Cardiac septum (tissue), 1 donor: ENCODE measurements at regions not wholly inside any gene's neighbourhood (a gene's known extent, or its start where the extent isn't known, plus 50 kb on each side); places are given as distances from the start of the nearest gene placed in this dataset.

Experiments used
- DNase-seq: peaks from one replicate; pipeline ENCODE4 v3.0.0-alpha.2; 2020; ENCODE audit warnings: low spot score
- intact Hi-C: fragments of 100-400 bp; cut with DNase I; formaldehyde crosslinking; loops from one replicate; pipeline ENCODE4 v1.14.0; 2022
- donor health status: DM: no; HTN: no; CAD: no.

DNA sequence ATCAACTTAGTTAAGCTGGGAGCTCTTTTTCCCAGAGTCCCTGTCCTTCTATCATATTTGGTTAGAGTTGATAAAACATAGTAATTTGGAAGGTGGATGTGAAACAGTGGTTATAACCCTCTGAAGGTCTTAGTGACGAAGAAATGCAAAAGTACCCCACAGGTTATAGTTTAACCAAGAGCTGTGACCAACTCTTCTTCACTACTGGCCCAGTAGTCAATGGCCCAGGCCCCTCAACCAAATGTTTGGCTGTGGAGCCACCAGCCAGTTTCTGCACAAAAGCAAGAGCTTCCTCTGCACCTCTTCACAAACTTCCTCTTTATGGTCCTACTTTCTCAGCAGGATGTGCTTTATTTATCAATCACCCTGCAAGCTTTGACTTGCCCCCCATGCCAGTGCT, 132.6 kb downstream of the BMP4 start:
- DNase-seq, result no peak
- intact Hi-C loops, result no loop called here

GRCh38 chr14:53814392-53814791, 142.2 kb downstream of the BMP4 start:
- DNase-seq, result no peak
- intact Hi-C loops, result no loop called here

DNA sequence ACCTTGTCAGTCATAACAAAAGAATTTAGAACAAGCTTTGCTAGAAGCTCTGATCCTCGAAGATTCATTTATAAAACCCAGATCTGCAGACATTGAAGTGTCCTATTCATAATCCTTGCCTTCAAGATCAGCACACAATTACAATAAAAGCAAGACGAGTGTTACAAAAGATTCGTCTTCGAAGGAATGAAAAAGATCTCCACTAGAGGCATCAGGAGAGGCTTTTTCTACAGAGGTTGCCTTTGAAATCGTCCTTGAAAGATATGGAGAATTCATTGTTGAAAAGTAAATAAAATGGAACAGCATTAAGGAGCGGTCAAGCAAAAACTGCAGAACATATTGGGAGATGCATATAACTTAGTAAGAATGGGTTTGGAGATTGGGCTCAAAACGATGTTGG, 146.4 kb downstream of the BMP4 start:
- intact Hi-C loops, result no loop called here
- no peak for DNase-seq

- no peak for DNase-seq
- intact Hi-C loops, result no loop called here
These were observed 148.6 kb downstream of the BMP4 start for GRCh38 chr14:53808042-53808441.

GRCh38 chr14:53807542-53807941, 149.1 kb downstream of the BMP4 start:
- no peak for DNase-seq
- intact Hi-C loops, result no loop called here

- no peak for DNase-seq
- intact Hi-C loops, result no loop called here
These were observed 149.5 kb downstream of the BMP4 start for GRCh38 chr14:53807108-53807507.

- DNase-seq, result no peak
- intact Hi-C loops, result no loop called here
These were observed 159.9 kb downstream of the BMP4 start for GRCh38 chr14:53796734-53797133.

GRCh38 chr14:53793790-53794505, 162.7 kb downstream of the BMP4 start:
- intact Hi-C loops, result no loop called here
- no peak for DNase-seq

DNA sequence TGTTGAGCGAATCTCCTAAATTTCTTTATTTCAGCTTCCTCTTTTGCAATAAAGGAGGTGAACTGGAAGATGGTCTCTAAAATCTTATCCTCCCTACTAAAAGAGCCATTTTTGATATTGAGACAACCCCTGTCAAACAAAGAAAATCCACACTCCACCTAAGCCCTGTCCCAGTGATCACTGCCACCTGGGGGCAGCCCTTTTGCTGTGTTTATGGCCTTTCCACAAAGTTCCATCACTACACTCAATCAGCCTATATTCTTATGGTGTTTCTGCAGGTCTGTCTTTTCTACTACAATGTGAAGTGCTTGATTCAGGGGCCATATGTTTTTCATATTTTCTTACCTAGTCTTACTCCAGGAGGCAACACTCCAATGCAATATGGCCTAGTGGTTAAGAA, 163.7 kb downstream of the BMP4 start:
- intact Hi-C loops, result no loop called here
- DNase-seq, result no peak

DNA sequence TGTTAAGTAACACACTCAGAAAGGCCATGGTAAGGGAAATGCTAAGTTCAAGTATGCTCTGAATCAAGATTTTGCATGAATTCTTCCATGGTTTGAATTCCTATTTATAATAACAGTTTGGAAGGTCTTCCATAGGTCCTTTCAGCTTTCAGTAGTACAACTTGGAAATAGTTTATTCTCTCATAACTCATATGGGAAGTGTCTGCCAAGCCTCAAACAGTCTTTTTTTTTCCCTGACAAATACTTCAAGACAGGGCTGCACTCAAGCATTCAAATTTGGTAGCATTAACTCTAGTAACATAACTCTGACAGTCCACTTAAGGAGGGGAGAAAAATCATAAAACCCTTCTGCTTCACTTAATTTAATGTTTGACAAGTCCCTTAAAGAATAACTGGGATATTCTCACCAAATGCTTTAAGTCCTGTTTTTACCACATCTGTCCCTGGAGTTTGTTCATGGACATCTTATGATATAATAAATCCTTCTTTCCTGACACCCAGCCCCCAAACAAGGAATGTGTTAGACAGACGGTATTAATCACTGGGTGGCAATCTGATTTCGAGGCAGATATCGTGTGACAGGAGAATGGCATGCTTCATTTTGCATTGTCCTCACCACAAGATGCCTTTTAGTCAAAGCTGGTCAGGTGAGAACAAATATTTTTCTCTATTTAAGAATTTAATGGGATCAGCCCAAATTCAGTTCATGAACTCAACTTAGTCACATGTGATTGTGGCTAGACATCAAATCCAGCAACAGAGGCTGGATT, 165.7 kb downstream of the BMP4 start:
- DNase-seq, result no peak
- intact Hi-C loops, result no loop called here

- no peak for DNase-seq
- intact Hi-C loops, result no loop called here
These were observed 168.1 kb downstream of the BMP4 start for GRCh38 chr14:53788566-53788965.

- DNase-seq, result no peak
- intact Hi-C loops, result no loop called here
These were observed 170.6 kb downstream of the BMP4 start for GRCh38 chr14:53786045-53786444.

DNA sequence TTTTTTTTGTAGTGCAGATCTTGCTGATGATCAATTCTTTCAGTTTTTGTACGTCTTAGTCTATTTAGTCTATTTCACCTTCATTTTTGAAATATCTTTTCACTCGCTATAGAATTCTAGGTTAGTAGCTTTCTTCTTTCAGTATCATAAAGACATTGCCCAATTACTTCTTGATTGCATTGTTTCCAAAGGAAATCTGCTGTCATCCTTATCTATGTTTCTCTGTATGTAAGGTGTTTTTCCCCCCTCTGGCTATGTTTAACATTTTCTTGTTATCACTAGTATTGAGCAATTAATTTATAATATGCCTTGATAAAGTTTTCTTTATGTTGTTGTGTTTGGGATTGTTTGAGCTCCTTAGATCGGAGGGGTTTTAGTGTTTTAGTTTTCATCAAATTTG, 171.9 kb downstream of the BMP4 start:
- intact Hi-C loops, result no loop called here

DNA sequence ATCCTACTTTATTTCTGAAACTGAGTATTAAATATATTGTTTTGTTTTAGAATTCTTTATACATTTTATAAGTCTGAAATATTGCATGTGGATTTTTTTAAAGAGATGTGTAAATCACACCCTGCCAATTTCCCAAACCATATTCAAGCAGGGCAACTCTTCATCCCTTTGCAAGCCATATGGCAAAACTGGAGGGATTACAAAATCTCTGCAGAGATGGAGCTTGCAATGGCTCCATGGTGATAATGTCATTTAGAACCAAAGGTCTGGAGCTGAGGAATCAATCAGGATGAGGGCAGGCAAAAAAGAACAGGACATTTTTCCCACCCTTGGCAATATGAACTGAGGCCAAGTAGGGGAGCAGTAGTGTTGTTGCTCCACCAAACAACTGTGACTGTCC, 173.4 kb downstream of the BMP4 start:
- no peak for DNase-seq
- intact Hi-C loops, result no loop called here

More for the DNA sequence above, 171.9 kb downstream of the BMP4 start:
- DNase-seq, result no peak

GRCh38 chr14:53780051-53780555, 176.5 kb downstream of the BMP4 start:
- intact Hi-C loops, result no loop called here
- no peak for DNase-seq

GRCh38 chr14:53779301-53779700, 177.3 kb downstream of the BMP4 start:
- intact Hi-C loops, result no loop called here
- DNase-seq, result no peak

GRCh38 chr14:53778263-53778662, 178.4 kb downstream of the BMP4 start:
- DNase-seq, result no peak
- intact Hi-C loops, result no loop called here

- intact Hi-C loops, result no loop called here
- no peak for DNase-seq
These were observed 183.7 kb downstream of the BMP4 start for GRCh38 chr14:53772936-53773335.

DNA sequence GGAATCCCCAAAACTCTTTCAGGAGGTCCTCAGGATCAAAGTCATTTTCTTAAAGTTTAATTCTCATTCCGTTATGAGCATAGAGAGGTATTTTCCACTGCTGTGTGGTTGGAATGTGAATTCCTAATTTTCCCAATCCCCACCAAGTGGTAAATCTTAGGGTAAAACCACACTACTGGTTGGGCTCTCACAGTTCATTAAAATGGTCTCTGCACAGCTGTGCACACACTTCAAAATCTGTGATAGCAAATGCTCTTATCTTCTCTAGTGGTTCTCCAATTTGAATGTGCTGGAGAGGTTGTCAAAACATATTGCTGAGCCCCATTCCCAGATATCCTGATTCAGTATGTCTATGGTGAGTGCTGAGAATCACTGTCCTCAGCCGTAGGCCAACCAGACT, 189.1 kb downstream of the BMP4 start:
- DNase-seq, result no peak
- intact Hi-C loops, result no loop called here

- no peak for DNase-seq
- intact Hi-C loops, result no loop called here
These were observed 190.0 kb downstream of the BMP4 start for GRCh38 chr14:53766601-53767000.

DNA sequence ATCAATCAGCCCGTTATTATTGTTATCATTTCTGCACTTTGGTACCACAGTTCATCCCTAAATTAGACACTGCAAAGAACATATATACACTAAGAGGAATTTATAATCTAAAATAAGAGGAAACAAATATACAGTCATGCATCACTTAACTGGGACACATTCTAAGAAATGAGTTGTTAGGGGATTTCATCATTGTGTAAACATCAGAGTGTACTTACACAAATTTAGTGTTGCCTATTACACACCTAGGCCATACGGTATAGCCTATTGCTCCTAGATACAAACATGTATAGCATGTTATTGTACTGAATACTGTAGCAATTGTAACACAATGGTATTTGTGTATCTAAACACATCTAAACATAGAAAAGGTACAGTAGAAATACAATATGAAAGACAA, 190.5 kb downstream of the BMP4 start:
- intact Hi-C loops, result no loop called here
- no peak for DNase-seq
